GM23338 (cell line): ENCODE measurements at regions not wholly inside any gene's neighbourhood (a gene's known extent, or its start where the extent isn't known, plus 50 kb on each side); places are given as distances from the start of the nearest gene placed in this dataset.

Experiments
- CTCF ChIP-seq, 2 experiments: fragments of 200-600 bp in 1 of 2; sonication (generic) in 1 of 2; conservative IDR thresholded peaks; 2 replicates each; pipeline versions ENCODE4 v1.5.1 to v1.6.1; 2016 to 2017; ENCODE audit warnings: antibody characterized with exemption in 2 of 2, low read depth in 2 of 2, mild to moderate bottlenecking in 2 of 2, moderate library complexity in 1 of 2
- EZH2 ChIP-seq: fragments of 200-600 bp; sonication (generic); IDR thresholded peaks from one replicate; pipeline ENCODE4 v1.8.0; 2017; ENCODE audit warnings: antibody characterized with exemption, mild to moderate bottlenecking, low read depth; ENCODE audit not compliant: unreplicated experiment
- EZH2phosphoT487 ChIP-seq: fragments of 200-600 bp; sonication (generic); IDR thresholded peaks from one replicate; pipeline ENCODE4 v1.8.1; 2018; ENCODE audit warnings: antibody characterized with exemption; ENCODE audit not compliant: unreplicated experiment
- POLR2AphosphoS5 ChIP-seq: IDR thresholded peaks from 2 replicates; pipeline ENCODE4 v1.6.1; 2016; ENCODE audit warnings: antibody characterized with exemption, low read depth
- REST ChIP-seq: IDR thresholded peaks from one replicate; pipeline ENCODE4 v1.6.1; 2018; ENCODE audit warnings: antibody characterized with exemption; ENCODE audit not compliant: unreplicated experiment
- TF ChIP-seq, protein P1 (sequence below): IDR thresholded peaks from 2 replicates; pipeline ENCODE4 v1.6.1; 2016; ENCODE audit warnings: antibody characterized with exemption
- TF ChIP-seq, protein P2 (sequence below): fragments of 250-450 bp; sonication (Bioruptor Pico); IDR thresholded peaks from 2 replicates; pipeline ENCODE4 v1.5.0; 2020; ENCODE audit warnings: mild to moderate bottlenecking, moderate library complexity

DNA sequence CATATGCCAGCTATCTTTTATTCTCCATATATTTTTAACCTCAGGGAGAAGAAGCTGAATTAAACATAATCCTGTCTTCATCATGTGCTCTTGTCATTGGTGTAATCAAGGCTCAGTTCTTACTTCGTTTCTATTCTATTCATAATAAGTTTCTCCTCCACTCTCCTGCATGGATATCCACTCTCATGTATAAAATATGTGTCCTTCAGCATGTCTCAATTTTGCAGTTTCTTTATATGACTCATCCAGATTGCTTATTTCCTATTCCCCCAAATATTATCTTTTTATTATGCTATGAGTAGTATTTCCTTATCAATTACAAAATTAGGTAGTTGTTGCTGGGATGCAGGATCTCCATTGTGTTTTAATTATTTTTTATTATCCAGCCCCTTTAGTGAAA lies 643.7 kb upstream of the ACO1 start:
- TF ChIP-seq CTCF (conservative IDR thresholded peaks at IDR 0.05; ENCODE audit: low read depth in 2 of 2) = no peak
- TF ChIP-seq, protein P1, sequence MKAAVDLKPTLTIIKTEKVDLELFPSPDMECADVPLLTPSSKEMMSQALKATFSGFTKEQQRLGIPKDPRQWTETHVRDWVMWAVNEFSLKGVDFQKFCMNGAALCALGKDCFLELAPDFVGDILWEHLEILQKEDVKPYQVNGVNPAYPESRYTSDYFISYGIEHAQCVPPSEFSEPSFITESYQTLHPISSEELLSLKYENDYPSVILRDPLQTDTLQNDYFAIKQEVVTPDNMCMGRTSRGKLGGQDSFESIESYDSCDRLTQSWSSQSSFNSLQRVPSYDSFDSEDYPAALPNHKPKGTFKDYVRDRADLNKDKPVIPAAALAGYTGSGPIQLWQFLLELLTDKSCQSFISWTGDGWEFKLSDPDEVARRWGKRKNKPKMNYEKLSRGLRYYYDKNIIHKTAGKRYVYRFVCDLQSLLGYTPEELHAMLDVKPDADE = no peak
- TF ChIP-seq REST = no peak
- no peak for TF ChIP-seq EZH2phosphoT487
- TF ChIP-seq POLR2AphosphoS5 = no peak
- no peak for TF ChIP-seq EZH2
- TF ChIP-seq, protein P2, sequence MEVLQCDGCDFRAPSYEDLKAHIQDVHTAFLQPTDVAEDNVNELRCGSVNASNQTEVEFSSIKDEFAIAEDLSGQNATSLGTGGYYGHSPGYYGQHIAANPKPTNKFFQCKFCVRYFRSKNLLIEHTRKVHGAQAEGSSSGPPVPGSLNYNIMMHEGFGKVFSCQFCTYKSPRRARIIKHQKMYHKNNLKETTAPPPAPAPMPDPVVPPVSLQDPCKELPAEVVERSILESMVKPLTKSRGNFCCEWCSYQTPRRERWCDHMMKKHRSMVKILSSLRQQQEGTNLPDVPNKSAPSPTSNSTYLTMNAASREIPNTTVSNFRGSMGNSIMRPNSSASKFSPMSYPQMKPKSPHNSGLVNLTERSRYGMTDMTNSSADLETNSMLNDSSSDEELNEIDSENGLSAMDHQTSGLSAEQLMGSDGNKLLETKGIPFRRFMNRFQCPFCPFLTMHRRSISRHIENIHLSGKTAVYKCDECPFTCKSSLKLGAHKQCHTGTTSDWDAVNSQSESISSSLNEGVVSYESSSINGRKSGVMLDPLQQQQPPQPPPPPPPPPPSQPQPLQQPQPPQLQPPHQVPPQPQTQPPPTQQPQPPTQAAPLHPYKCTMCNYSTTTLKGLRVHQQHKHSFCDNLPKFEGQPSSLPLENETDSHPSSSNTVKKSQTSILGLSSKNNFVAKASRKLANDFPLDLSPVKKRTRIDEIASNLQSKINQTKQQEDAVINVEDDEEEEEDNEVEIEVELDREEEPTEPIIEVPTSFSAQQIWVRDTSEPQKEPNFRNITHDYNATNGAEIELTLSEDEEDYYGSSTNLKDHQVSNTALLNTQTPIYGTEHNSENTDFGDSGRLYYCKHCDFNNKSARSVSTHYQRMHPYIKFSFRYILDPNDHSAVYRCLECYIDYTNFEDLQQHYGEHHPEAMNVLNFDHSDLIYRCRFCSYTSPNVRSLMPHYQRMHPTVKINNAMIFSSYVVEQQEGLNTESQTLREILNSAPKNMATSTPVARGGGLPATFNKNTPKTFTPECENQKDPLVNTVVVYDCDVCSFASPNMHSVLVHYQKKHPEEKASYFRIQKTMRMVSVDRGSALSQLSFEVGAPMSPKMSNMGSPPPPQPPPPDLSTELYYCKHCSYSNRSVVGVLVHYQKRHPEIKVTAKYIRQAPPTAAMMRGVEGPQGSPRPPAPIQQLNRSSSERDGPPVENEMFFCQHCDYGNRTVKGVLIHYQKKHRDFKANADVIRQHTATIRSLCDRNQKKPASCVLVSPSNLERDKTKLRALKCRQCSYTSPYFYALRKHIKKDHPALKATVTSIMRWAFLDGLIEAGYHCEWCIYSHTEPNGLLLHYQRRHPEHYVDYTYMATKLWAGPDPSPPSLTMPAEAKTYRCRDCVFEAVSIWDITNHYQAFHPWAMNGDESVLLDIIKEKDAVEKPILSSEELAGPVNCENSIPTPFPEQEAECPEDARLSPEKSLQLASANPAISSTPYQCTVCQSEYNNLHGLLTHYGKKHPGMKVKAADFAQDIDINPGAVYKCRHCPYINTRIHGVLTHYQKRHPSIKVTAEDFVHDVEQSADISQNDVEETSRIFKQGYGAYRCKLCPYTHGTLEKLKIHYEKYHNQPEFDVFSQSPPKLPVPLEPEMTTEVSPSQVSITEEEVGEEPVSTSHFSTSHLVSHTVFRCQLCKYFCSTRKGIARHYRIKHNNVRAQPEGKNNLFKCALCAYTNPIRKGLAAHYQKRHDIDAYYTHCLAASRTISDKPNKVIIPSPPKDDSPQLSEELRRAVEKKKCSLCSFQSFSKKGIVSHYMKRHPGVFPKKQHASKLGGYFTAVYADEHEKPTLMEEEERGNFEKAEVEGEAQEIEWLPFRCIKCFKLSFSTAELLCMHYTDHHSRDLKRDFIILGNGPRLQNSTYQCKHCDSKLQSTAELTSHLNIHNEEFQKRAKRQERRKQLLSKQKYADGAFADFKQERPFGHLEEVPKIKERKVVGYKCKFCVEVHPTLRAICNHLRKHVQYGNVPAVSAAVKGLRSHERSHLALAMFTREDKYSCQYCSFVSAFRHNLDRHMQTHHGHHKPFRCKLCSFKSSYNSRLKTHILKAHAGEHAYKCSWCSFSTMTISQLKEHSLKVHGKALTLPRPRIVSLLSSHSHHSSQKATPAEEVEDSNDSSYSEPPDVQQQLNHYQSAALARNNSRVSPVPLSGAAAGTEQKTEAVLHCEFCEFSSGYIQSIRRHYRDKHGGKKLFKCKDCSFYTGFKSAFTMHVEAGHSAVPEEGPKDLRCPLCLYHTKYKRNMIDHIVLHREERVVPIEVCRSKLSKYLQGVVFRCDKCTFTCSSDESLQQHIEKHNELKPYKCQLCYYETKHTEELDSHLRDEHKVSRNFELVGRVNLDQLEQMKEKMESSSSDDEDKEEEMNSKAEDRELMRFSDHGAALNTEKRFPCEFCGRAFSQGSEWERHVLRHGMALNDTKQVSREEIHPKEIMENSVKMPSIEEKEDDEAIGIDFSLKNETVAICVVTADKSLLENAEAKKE (CRISPR knock-in tag) = no peak
